ENCODE measurements at regions not wholly inside any gene's neighbourhood (a gene's known extent, or its start where the extent isn't known, plus 50 kb on each side); places are given as distances from the start of the nearest gene placed in this dataset.
A peak's percentile ranks its signal among the peaks of the same experiment; 100 is the strongest.

GRCh38 chr17:5817475-5818395 lies 233.4 kb upstream of the NLRP1 start:
- Mint-ChIP-seq H3K36me3 (ENCODE audit: unreplicated experiment) (no peaks in the 10 kb centered on the region), H3K4me3 (ENCODE audit: unreplicated experiment) (no peak overlapping the region), H3K9me3 (ENCODE audit: unreplicated experiment) (peaks cover 19% of the 10 kb centered on the region), H3K27me3 (ENCODE audit: unreplicated experiment) (peaks cover 11% of the 10 kb centered on the region), H3K27ac (ENCODE audit: unreplicated experiment) (peak overlapping the region; percentile 88), H3K4me1 (ENCODE audit: low read depth, unreplicated experiment) (peaks cover 17% of the 10 kb centered on the region)
- no peak for DNase-seq
- no peak for TF ChIP-seq CTCF (IDR thresholded peaks at IDR 0.05; ENCODE audit: partially characterized antibody, unreplicated experiment)

- H3K9me3 Mint-ChIP-seq (ENCODE audit: unreplicated experiment) = peaks cover 14% of the 10 kb centered on the region
- peaks cover 11% of the 10 kb centered on the region for H3K27me3 Mint-ChIP-seq (ENCODE audit: unreplicated experiment)
- TF ChIP-seq CTCF (IDR thresholded peaks at IDR 0.05; ENCODE audit: partially characterized antibody, unreplicated experiment) = no peak
- H3K4me1 Mint-ChIP-seq (ENCODE audit: low read depth, unreplicated experiment) = peaks cover 15% of the 10 kb centered on the region
- H3K36me3 Mint-ChIP-seq (ENCODE audit: unreplicated experiment) = no peaks in the 10 kb centered on the region
- H3K27ac Mint-ChIP-seq (ENCODE audit: unreplicated experiment) = no peak overlapping the region
- no peak for DNase-seq
- no peak overlapping the region for H3K4me3 Mint-ChIP-seq (ENCODE audit: unreplicated experiment)
Measured at GRCh38 chr17:5819396-5819795, 235.1 kb upstream of the NLRP1 start.

- DNase-seq = no peak
- Mint-ChIP-seq H3K4me1 (ENCODE audit: low read depth, unreplicated experiment) (peaks cover 15% of the 10 kb centered on the region), H3K36me3 (ENCODE audit: unreplicated experiment) (no peaks in the 10 kb centered on the region), H3K4me3 (ENCODE audit: unreplicated experiment) (no peak overlapping the region), H3K27ac (ENCODE audit: unreplicated experiment) (peak overlapping the region; percentile 17), H3K27me3 (ENCODE audit: unreplicated experiment) (peaks cover 11% of the 10 kb centered on the region), H3K9me3 (ENCODE audit: unreplicated experiment) (peaks cover 14% of the 10 kb centered on the region)
- TF ChIP-seq CTCF (IDR thresholded peaks at IDR 0.05; ENCODE audit: partially characterized antibody, unreplicated experiment) = no peak
Measured at GRCh38 chr17:5819921-5820685, 235.8 kb upstream of the NLRP1 start.

- peaks cover 11% of the 10 kb centered on the region for H3K27me3 Mint-ChIP-seq (ENCODE audit: unreplicated experiment)
- H3K4me3 Mint-ChIP-seq (ENCODE audit: unreplicated experiment) = no peak overlapping the region
- no peaks in the 10 kb centered on the region for H3K36me3 Mint-ChIP-seq (ENCODE audit: unreplicated experiment)
- TF ChIP-seq CTCF (IDR thresholded peaks at IDR 0.05; ENCODE audit: partially characterized antibody, unreplicated experiment) = no peak
- H3K4me1 Mint-ChIP-seq (ENCODE audit: low read depth, unreplicated experiment) = peaks cover 20% of the 10 kb centered on the region
- H3K27ac Mint-ChIP-seq (ENCODE audit: unreplicated experiment) = no peak overlapping the region
- peaks cover 16% of the 10 kb centered on the region for H3K9me3 Mint-ChIP-seq (ENCODE audit: unreplicated experiment)
- DNase-seq = no peak
Measured at GRCh38 chr17:5820721-5821456, 236.6 kb upstream of the NLRP1 start.
